K562 (cell line): ENCODE measurements at regions not wholly inside any gene's neighbourhood (a gene's known extent, or its start where the extent isn't known, plus 50 kb on each side); places are given as distances from the start of the nearest gene placed in this dataset.
"Not testable (repeated sequence)": the region's sequence is repeated elsewhere in the genome, so short reads cannot be mapped to it uniquely, and the experiment has no call there.

Experiments
- ATAC-seq: fragments of 200-7000 bp; cut with Tn5 transposase; 3 replicates; pipeline ENCODE4 v1.9.1; 2020; ENCODE audit warnings: moderate library complexity
- BruUV-seq: library from RNA; stranded (reverse); fragments of 400-500 nt; replicated peaks from 2 replicates; lab custom pipeline; 2021; lab: Mats Ljungman, UMichigan
- CTCF ChIA-PET: fragments of 300-600 bp; formaldehyde crosslinking; extraction: SDS; loops from one replicate; lab custom pipeline; 2021; ENCODE audit warnings: low intra/inter-chr PET ratio; lab: Yijun Ruan, JAX
- POLR2A ChIA-PET: fragments of 300-600, 350-650 bp; sonication (Branson Sonifier 250); formaldehyde crosslinking; extraction: SDS; loops from one replicate; lab custom pipeline; 2021; ENCODE audit warnings: antibody characterized with exemption, inconsistent platforms; lab: Yijun Ruan, JAX
- DNase-seq, 4 experiments: peaks; one replicate each; pipeline versions ENCODE4 v3.0.0 to v3.0.0-alpha.2; 2011 to 2018; ENCODE audit warnings: low spot score in 3 of 4, mixed read lengths in 3 of 4; ENCODE audit errors: extremely low read depth in 1 of 4
- FAIRE-seq: peaks from 2 replicates; lab custom pipeline; 2011; peaks lifted over from hg19 to GRCh38; lab: Jason Lieb, UNC
- H2AFZ ChIP-seq: 2 replicates; pipeline ENCODE4 v1.6.0; 2011; ENCODE audit warnings: low read depth, low read length, control low read depth, inconsistent platforms
- H3K27ac ChIP-seq: fragments of 200-600 bp; 3 replicates; pipeline ENCODE4 v1.8.0; 2011; ENCODE audit warnings: low read depth, mild to moderate bottlenecking, control low read depth, inconsistent platforms, low read length, moderate library complexity, mixed read lengths; ENCODE audit errors: extremely low read depth
- H3K27me3 ChIP-seq, 2 experiments: fragments of 300-600 bp in 1 of 2; 2 replicates in 1 of 2; 3 replicates in 1 of 2; pipeline versions ENCODE4 v1.6.0 to v1.8.0; 2011; ENCODE audit warnings: inconsistent platforms in 2 of 2, low read length in 2 of 2, mild to moderate bottlenecking in 1 of 2, mixed read lengths in 1 of 2, moderate library complexity in 1 of 2; ENCODE audit not compliant: control insufficient read depth in 2 of 2, insufficient read depth in 2 of 2
- H3K36me3 ChIP-seq: fragments of 300-600 bp; 3 replicates; pipeline ENCODE4 v1.8.0; 2011; ENCODE audit warnings: mild to moderate bottlenecking, low read length, inconsistent platforms; ENCODE audit not compliant: control insufficient read depth, insufficient read depth
- H3K4me1 ChIP-seq, 2 experiments: fragments of 200-600 bp in 1 of 2; replicated peaks in 1 of 2; 2 replicates in 1 of 2; 3 replicates in 1 of 2; pipeline versions ENCODE4 v1.5.1 to v1.8.0; 2011; ENCODE audit warnings: inconsistent platforms in 2 of 2, low read length in 2 of 2, mild to moderate bottlenecking in 1 of 2, mixed read lengths in 1 of 2, moderate library complexity in 1 of 2; ENCODE audit not compliant: control insufficient read depth in 2 of 2, insufficient read depth in 2 of 2
- H3K4me2 ChIP-seq: 2 replicates; pipeline ENCODE4 v1.6.1; 2011; ENCODE audit warnings: low read length, control low read depth, inconsistent platforms, mixed read lengths; ENCODE audit not compliant: insufficient read depth
- H3K4me3 ChIP-seq: fragments of 200-600 bp; sonication (generic), shearing (Covaris generic); 2 replicates; pipeline ENCODE4 v1.5.1; 2016; ENCODE audit warnings: control low read depth, inconsistent platforms
- H3K79me2 ChIP-seq: fragments of 200-600 bp; 3 replicates; pipeline ENCODE4 v1.8.0; 2011; ENCODE audit warnings: low read length, inconsistent platforms; ENCODE audit not compliant: control insufficient read depth, insufficient read depth
- H3K9ac ChIP-seq, 2 experiments: 2 replicates each; pipeline versions ENCODE4 v1.6.0 to v1.6.1; 2011; ENCODE audit warnings: low read depth in 2 of 2, low read length in 2 of 2, control low read depth in 1 of 2, inconsistent platforms in 1 of 2, mild to moderate bottlenecking in 1 of 2, mixed read lengths in 1 of 2; ENCODE audit not compliant: insufficient read depth in 1 of 2
- H3K9me1 ChIP-seq: one replicate; pipeline ENCODE4 v1.6.0; 2011; ENCODE audit warnings: inconsistent platforms, mild to moderate bottlenecking, low read length, moderate library complexity; ENCODE audit not compliant: control insufficient read depth, insufficient read depth
- H3K9me3 ChIP-seq: replicated peaks from 2 replicates; pipeline ENCODE4 v1.5.1; 2011; ENCODE audit warnings: low read depth, low read length, inconsistent platforms; ENCODE audit not compliant: control insufficient read depth, insufficient read depth
- H4K20me1 ChIP-seq: replicated peaks from 2 replicates; pipeline ENCODE4 v1.6.1; 2011; ENCODE audit warnings: low read length, inconsistent platforms, mixed read lengths; ENCODE audit not compliant: control insufficient read depth, insufficient read depth
- WGBS: fragments of 100-300 bp; shearing (Covaris generic); methylation state at CpG from one replicate; pipeline ENCODE4 v1.1.6; 2016; ENCODE audit warnings: low coverage, mixed read lengths; ENCODE audit not compliant: insufficient coverage; ENCODE audit errors: missing lambda C conversion rate; 5-methylcytosine and 5-hydroxymethylcytosine counted together
- in situ Hi-C: fragments of 300-500 bp; cut with MboI; formaldehyde crosslinking; loops from 4 replicates; pipeline ENCODE4 v1.15.0; 2018; ENCODE audit warnings: inconsistent platforms, mixed read lengths
- intact Hi-C: fragments of 100-400 bp; cut with micrococcal nuclease; formaldehyde crosslinking; loops from 2 replicates; pipeline ENCODE4 v1.14.2; 2022
- TF ChIP-seq, protein P1 (sequence below), 3 experiments: fragments of 200-800 bp in 1 of 3; fragments of 250-450 bp in 1 of 3; fragments of 450-650 bp in 1 of 3; sonication (Bioruptor Pico) in 1 of 3; sonication (Bioruptor generic) in 1 of 3; formaldehyde crosslinking in 1 of 3; IDR thresholded peaks; 2 replicates each; pipeline versions ENCODE4 v1.6.1 to v1.8.0; 2016 to 2022; ENCODE audit warnings: mild to moderate bottlenecking in 2 of 3, missing genetic modification characterization in 2 of 3, missing compliant biosample characterization in 1 of 3, moderate library complexity in 1 of 3

DNA sequence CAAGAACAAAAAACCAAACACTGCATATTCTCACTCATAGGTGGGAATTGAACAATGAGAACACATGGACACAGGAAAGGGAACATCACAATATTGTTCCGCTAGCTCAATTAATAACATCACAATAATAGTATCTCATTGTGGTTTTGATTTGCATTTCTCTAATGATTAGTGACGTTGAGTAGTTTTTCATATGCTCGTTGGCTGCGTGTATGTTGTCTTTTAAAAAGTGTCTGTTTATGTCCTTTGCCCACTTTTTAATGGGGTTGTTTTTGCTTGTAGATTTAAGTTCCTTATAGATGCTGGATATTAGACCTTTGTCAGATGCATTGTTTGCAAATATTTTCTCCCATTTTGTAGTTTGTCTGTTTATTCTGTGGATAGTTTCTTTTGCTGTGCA, 312.9 kb downstream of the DOK5 start:
- POLR2A ChIA-PET, H3K4me2 ChIP-seq, ATAC-seq, BruUV-seq, CTCF ChIA-PET, DNase-seq, in situ Hi-C loops, H3K4me3 ChIP-seq, H3K9me3 ChIP-seq, H3K9me1 ChIP-seq, H3K27ac ChIP-seq, H3K9ac ChIP-seq, FAIRE-seq, intact Hi-C loops, H3K4me1 ChIP-seq, H2AFZ ChIP-seq, H3K36me3 ChIP-seq, H3K79me2 ChIP-seq, H4K20me1 ChIP-seq, H3K27me3 ChIP-seq: not testable (repeated sequence)
- WGBS, result 7% methylated on average over 4 of the region's 4 CpGs
- TF ChIP-seq, protein P1, sequence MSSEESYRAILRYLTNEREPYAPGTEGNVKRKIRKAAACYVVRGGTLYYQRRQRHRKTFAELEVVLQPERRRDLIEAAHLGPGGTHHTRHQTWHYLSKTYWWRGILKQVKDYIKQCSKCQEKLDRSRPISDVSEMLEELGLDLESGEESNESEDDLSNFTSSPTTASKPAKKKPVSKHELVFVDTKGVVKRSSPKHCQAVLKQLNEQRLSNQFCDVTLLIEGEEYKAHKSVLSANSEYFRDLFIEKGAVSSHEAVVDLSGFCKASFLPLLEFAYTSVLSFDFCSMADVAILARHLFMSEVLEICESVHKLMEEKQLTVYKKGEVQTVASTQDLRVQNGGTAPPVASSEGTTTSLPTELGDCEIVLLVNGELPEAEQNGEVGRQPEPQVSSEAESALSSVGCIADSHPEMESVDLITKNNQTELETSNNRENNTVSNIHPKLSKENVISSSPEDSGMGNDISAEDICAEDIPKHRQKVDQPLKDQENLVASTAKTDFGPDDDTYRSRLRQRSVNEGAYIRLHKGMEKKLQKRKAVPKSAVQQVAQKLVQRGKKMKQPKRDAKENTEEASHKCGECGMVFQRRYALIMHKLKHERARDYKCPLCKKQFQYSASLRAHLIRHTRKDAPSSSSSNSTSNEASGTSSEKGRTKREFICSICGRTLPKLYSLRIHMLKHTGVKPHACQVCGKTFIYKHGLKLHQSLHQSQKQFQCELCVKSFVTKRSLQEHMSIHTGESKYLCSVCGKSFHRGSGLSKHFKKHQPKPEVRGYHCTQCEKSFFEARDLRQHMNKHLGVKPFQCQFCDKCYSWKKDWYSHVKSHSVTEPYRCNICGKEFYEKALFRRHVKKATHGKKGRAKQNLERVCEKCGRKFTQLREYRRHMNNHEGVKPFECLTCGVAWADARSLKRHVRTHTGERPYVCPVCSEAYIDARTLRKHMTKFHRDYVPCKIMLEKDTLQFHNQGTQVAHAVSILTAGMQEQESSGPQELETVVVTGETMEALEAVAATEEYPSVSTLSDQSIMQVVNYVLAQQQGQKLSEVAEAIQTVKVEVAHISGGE (CRISPR knock-in tag; IDR thresholded peaks at IDR 0.05), result peak in 1 of 3 experiments; percentile 75; a peak in 1 of 6 replicates

DNA sequence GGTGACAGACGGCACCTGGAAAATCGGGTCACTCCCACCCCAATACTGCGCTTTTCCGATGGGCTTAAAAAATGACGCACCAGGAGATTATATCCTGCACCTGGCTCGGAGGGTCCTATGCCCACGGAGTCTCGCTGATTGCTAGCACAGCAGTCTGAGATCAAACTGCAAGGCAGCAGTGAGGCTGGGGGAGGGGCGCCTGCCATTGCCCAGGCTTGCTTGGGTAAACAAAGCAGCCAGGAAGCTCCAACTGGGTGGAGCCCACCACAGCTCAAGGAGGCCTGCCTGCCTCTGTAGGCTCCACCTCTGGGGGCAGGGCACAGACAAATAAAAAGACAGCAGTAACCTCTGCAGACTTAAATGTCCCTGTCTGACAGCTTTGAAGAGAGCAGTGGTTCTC, 307.4 kb downstream of the DOK5 start:
- POLR2A ChIA-PET, intact Hi-C loops, DNase-seq, H3K9me3 ChIP-seq, H3K4me3 ChIP-seq, H3K27ac ChIP-seq, H3K79me2 ChIP-seq, H3K9me1 ChIP-seq, H2AFZ ChIP-seq, H3K27me3 ChIP-seq, ATAC-seq, H3K4me2 ChIP-seq, H4K20me1 ChIP-seq, FAIRE-seq, CTCF ChIA-PET, H3K36me3 ChIP-seq, in situ Hi-C loops, BruUV-seq, H3K4me1 ChIP-seq, H3K9ac ChIP-seq: not testable (repeated sequence)
- WGBS, result 2% methylated on average over 8 of the region's 9 CpGs
- TF ChIP-seq, protein P1 (CRISPR knock-in tag; IDR thresholded peaks at IDR 0.05), result peak in 1 of 3 experiments; percentile 6; a peak in 1 of 6 replicates
